Esophagus muscularis mucosa (tissue), 4 donors: ENCODE measurements at regions not wholly inside any gene's neighbourhood (a gene's known extent, or its start where the extent isn't known, plus 50 kb on each side); places are given as distances from the start of the nearest gene placed in this dataset.

Source experiments
- DNase-seq: peaks from one replicate; pipeline ENCODE4 v3.0.0-alpha.2; 2017; ENCODE audit errors: extremely low spot score
- H3K27ac ChIP-seq, 4 donors: fragments of 200-600 bp; sonication (generic); replicated peaks in 1 of 4; 1 replicate in 3 of 4; 2 replicates in 1 of 4; pipeline ENCODE4 v1.5.1; 2016 to 2019; ENCODE audit warnings: mild to moderate bottlenecking in 1 of 4
- H3K27me3 ChIP-seq, 4 donors: fragments of 200-600 bp; sonication (generic); one replicate each; pipeline versions ENCODE4 v1.5.1 to v1.6.0; 2016 to 2019
- H3K36me3 ChIP-seq, 4 donors: fragments of 200-600 bp; sonication (generic); one replicate each; pipeline ENCODE4 v1.5.1; 2016 to 2019
- H3K4me1 ChIP-seq, 4 donors: fragments of 200-600 bp; sonication (generic); one replicate each; pipeline ENCODE4 v1.5.1; 2016 to 2019
- H3K4me3 ChIP-seq, 4 donors: fragments of 200-600 bp; sonication (generic); 1 replicate in 2 of 4; 2 replicates in 2 of 4; pipeline ENCODE4 v1.5.1; 2016 to 2019; ENCODE audit warnings: mild to moderate bottlenecking in 4 of 4, moderate library complexity in 1 of 4
- H3K9me3 ChIP-seq, 4 donors: fragments of 200-600 bp; sonication (generic); 1 replicate in 3 of 4; 2 replicates in 1 of 4; pipeline ENCODE4 v1.5.1; 2016 to 2019
- EP300 ChIP-seq: sonication (generic); formaldehyde crosslinking; IDR thresholded peaks from one replicate; pipeline ENCODE4 v1.6.1; 2017; ENCODE audit warnings: antibody characterized with exemption
- POLR2A ChIP-seq: fragments of 450-650 bp; IDR thresholded peaks from one replicate; pipeline ENCODE4 v1.6.1; 2017; ENCODE audit warnings: antibody characterized with exemption, moderate library complexity, mild to moderate bottlenecking, low read depth
- POLR2AphosphoS5 ChIP-seq, 2 donors: sonication (generic); formaldehyde crosslinking; IDR thresholded peaks; one replicate each; pipeline ENCODE4 v1.6.1; 2017; ENCODE audit warnings: antibody characterized with exemption in 2 of 2
- WGBS: methylation state at CpG from one replicate; pipeline ENCODE4 v1.1.5; 2018; 5-methylcytosine and 5-hydroxymethylcytosine counted together
- intact Hi-C: fragments of 100-400 bp; cut with DNase I; formaldehyde crosslinking; loops from one replicate; pipeline ENCODE4 v1.15.1; 2023
- TF ChIP-seq, protein P1 (sequence below), 3 experiments: fragments of 200-600 bp in 2 of 3; fragments of 450-650 bp in 1 of 3; sonication (generic) in 2 of 3; IDR thresholded peaks; one replicate each; pipeline ENCODE4 v1.5.1; 2017 to 2019; ENCODE audit warnings: antibody characterized with exemption in 3 of 3, mild to moderate bottlenecking in 2 of 3, moderate library complexity in 1 of 3

GRCh38 chr7:57375783-57376182 lies 74.2 kb upstream of the ZNF716 start:
- H3K4me1 ChIP-seq = no peaks in the 10 kb centered on the region
- TF ChIP-seq, protein P1, sequence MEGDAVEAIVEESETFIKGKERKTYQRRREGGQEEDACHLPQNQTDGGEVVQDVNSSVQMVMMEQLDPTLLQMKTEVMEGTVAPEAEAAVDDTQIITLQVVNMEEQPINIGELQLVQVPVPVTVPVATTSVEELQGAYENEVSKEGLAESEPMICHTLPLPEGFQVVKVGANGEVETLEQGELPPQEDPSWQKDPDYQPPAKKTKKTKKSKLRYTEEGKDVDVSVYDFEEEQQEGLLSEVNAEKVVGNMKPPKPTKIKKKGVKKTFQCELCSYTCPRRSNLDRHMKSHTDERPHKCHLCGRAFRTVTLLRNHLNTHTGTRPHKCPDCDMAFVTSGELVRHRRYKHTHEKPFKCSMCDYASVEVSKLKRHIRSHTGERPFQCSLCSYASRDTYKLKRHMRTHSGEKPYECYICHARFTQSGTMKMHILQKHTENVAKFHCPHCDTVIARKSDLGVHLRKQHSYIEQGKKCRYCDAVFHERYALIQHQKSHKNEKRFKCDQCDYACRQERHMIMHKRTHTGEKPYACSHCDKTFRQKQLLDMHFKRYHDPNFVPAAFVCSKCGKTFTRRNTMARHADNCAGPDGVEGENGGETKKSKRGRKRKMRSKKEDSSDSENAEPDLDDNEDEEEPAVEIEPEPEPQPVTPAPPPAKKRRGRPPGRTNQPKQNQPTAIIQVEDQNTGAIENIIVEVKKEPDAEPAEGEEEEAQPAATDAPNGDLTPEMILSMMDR (IDR thresholded peaks at IDR 0.05) = no peak
- TF ChIP-seq POLR2AphosphoS5 (IDR thresholded peaks at IDR 0.05) (no peak), EP300 (no peak)
- peaks cover 0 to 11% (median 0%) of the 10 kb centered on the region in 4 donors for H3K9me3 ChIP-seq
- H3K27me3 ChIP-seq = peaks cover 0 to 39% (median 0%) of the 10 kb centered on the region in 4 donors
- H3K4me3 ChIP-seq = no peak overlapping the region
- no peak for DNase-seq
- no peaks in the 10 kb centered on the region for H3K36me3 ChIP-seq
- intact Hi-C loops = no loop called here
- WGBS = 57% methylated on average over 2 of the region's 2 CpGs
- H3K27ac ChIP-seq = no peak overlapping the region

DNA sequence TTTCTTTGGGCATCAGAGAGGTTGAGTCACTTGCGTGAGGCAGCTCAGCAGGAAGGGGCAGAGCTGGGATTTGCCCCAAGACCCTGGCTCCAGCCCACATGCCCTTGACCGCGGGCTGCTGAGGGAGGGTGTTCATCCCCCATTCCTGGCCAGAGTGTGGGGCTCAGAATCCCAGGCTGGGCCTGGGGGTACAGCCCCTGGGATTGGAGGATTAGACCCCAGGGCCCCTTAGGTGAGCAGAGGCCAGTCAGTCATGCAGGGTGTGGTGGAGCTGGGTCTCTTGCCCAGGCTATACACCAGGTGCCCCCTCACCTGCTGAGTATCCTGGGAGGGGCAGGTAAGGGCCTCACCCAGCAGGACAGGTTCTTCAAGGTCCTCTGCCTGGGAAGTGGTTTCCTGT lies 68.4 kb upstream of the ZNF716 start:
- 100% methylated on average over 3 of the region's 3 CpGs for WGBS
- no peak for DNase-seq
- no peaks in the 10 kb centered on the region for H3K36me3 ChIP-seq
- intact Hi-C loops = no loop called here
- H3K9me3 ChIP-seq = peaks cover 0 to 4% (median 0%) of the 10 kb centered on the region in 4 donors
- H3K4me3 ChIP-seq = no peak overlapping the region
- H3K4me1 ChIP-seq = no peaks in the 10 kb centered on the region
- no peak overlapping the region for H3K27ac ChIP-seq
- peaks cover 0 to 36% (median 0%) of the 10 kb centered on the region in 4 donors for H3K27me3 ChIP-seq
- TF ChIP-seq EP300 (no peak), POLR2A (no peak), POLR2AphosphoS5 (IDR thresholded peaks at IDR 0.05) (no peak)
- TF ChIP-seq, protein P1 (IDR thresholded peaks at IDR 0.05) = no peak

DNA sequence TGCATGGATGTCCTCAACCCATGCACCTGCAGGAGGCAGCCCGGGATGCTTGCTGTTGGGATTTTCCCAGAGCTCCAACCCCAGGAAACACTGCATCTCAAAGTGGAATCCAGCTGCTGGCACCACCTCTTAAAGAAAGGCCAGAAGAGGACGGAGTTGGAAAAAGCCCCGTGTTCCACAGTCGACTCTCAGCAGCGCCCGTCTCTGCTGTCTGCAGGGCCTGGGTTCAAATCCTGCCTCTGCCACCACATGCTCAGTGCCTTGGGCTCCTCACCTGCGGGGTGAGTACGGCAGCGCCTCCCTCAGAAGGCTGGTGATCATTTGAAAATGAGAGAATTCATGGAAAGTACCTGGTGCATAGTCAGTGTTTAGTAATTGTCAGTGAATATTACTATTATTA lies 65.6 kb upstream of the ZNF716 start:
- Histone ChIP-seq H3K4me1 (no peaks in the 10 kb centered on the region), H3K36me3 (no peaks in the 10 kb centered on the region), H3K4me3 (no peak overlapping the region), H3K27ac (no peak overlapping the region), H3K27me3 (peaks cover 0 to 27% (median 0%) of the 10 kb centered on the region in 4 donors), H3K9me3 (peaks cover 0 to 4% (median 0%) of the 10 kb centered on the region in 4 donors)
- 79% methylated on average over 9 of the region's 9 CpGs for WGBS
- no peak for TF ChIP-seq POLR2A
- TF ChIP-seq POLR2AphosphoS5 (IDR thresholded peaks at IDR 0.05) = no peak
- no peak for TF ChIP-seq EP300
- TF ChIP-seq, protein P1 (IDR thresholded peaks at IDR 0.05) = no peak
- intact Hi-C loops = no loop called here
- DNase-seq = no peak

DNA sequence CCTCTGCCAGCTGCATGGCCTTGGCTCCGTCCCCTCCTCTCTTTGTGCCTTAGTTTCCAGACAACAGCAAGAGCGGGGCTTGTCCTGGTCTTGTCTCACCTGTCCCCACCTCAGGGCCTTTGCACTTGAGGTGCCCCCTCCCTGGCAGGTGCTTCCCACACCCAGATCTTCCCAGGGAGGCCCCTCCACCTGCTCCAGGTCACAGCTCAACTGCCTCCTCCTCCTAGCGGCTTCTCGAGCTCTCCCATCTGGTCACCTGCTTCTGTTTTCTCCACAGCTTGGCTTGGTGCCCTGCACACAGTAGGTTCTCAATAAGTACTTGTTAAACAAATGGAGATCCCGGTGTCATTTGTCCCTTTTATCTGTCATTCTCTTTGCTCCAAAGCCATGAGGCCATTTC lies 64.3 kb upstream of the ZNF716 start:
- no peak overlapping the region for H3K27ac ChIP-seq
- DNase-seq = no peak
- H3K36me3 ChIP-seq = no peaks in the 10 kb centered on the region
- WGBS = 83% methylated on average over 5 of the region's 5 CpGs
- TF ChIP-seq POLR2A (no peak), POLR2AphosphoS5 (IDR thresholded peaks at IDR 0.05) (no peak)
- TF ChIP-seq, protein P1 (IDR thresholded peaks at IDR 0.05) = no peak
- no peaks in the 10 kb centered on the region for H3K4me1 ChIP-seq
- intact Hi-C loops = no loop called here
- H3K27me3 ChIP-seq = peaks cover 0 to 16% (median 0%) of the 10 kb centered on the region in 4 donors
- H3K9me3 ChIP-seq = peaks cover 0 to 4% (median 0%) of the 10 kb centered on the region in 4 donors
- H3K4me3 ChIP-seq = no peak overlapping the region

GRCh38 chr7:57388761-57389160 lies 61.2 kb upstream of the ZNF716 start:
- no peak overlapping the region for H3K4me3 ChIP-seq
- H3K9me3 ChIP-seq = peaks cover 0 to 3% (median under 1%) of the 10 kb centered on the region in 4 donors
- H3K27me3 ChIP-seq = no peaks in the 10 kb centered on the region
- no peaks in the 10 kb centered on the region for H3K36me3 ChIP-seq
- TF ChIP-seq, protein P1 (IDR thresholded peaks at IDR 0.05) = no peak
- TF ChIP-seq POLR2A (no peak), POLR2AphosphoS5 (IDR thresholded peaks at IDR 0.05) (no peak), EP300 (no peak)
- no peaks in the 10 kb centered on the region for H3K4me1 ChIP-seq
- 88% methylated on average over 7 of the region's 7 CpGs for WGBS
- DNase-seq = no peak
- intact Hi-C loops = no loop called here
- H3K27ac ChIP-seq = no peak overlapping the region
